GM04503 (cell line): ENCODE measurements at regions not wholly inside any gene's neighbourhood (a gene's known extent, or its start where the extent isn't known, plus 50 kb on each side); places are given as distances from the start of the nearest gene placed in this dataset.

Source experiments
- DNase-seq: peaks from one replicate; pipeline ENCODE4 v3.0.0-alpha.2; 2012; ENCODE audit warnings: low read depth

GRCh38 chr6:84525907-84526306, 238.5 kb downstream of the TBX18 start:
- DNase-seq, result no peak

GRCh38 chr6:84524636-84525035, 239.8 kb downstream of the TBX18 start:
- DNase-seq, result no peak

GRCh38 chr6:84522135-84522549, 242.3 kb downstream of the TBX18 start:
- DNase-seq, result peak; percentile 76

- no peak for DNase-seq
These were observed 242.9 kb downstream of the TBX18 start for GRCh38 chr6:84521511-84521910.

- DNase-seq, result no peak
These were observed 246.5 kb downstream of the TBX18 start for GRCh38 chr6:84517741-84518530.

- no peak for DNase-seq
These were observed 248.2 kb downstream of the TBX18 start for GRCh38 chr6:84516154-84516553.

GRCh38 chr6:84515067-84515466, 249.3 kb downstream of the TBX18 start:
- no peak for DNase-seq

GRCh38 chr6:84514089-84514971, 250.1 kb downstream of the TBX18 start:
- DNase-seq, result no peak

- no peak for DNase-seq
These were observed 252.0 kb downstream of the TBX18 start for GRCh38 chr6:84512391-84512790.

GRCh38 chr6:84511929-84512328, 252.5 kb downstream of the TBX18 start:
- no peak for DNase-seq

GRCh38 chr6:84508981-84509380, 255.4 kb downstream of the TBX18 start:
- peak; percentile 79 for DNase-seq

- DNase-seq, result no peak
These were observed 256.1 kb downstream of the TBX18 start for GRCh38 chr6:84508334-84508733.

GRCh38 chr6:84504025-84504424, 260.4 kb downstream of the TBX18 start:
- no peak for DNase-seq

- no peak for DNase-seq
These were observed 263.1 kb downstream of the TBX18 start for GRCh38 chr6:84501315-84501714.

GRCh38 chr6:84500726-84501125, 263.7 kb downstream of the TBX18 start:
- no peak for DNase-seq

- DNase-seq, result no peak
These were observed 265.5 kb downstream of the TBX18 start for GRCh38 chr6:84498905-84499304.

- DNase-seq, result no peak
These were observed 265.1 kb upstream of the CEP162 start for GRCh38 chr6:84492241-84493165.

- no peak for DNase-seq
These were observed 262.2 kb upstream of the CEP162 start for GRCh38 chr6:84489598-84489997.

- DNase-seq, result no peak
These were observed 259.1 kb upstream of the CEP162 start for GRCh38 chr6:84486526-84486925.

- DNase-seq, result no peak
These were observed 241.7 kb upstream of the CEP162 start for GRCh38 chr6:84469144-84469543.

GRCh38 chr6:84467296-84467695, 239.9 kb upstream of the CEP162 start:
- DNase-seq, result no peak

GRCh38 chr6:84466511-84466910, 239.1 kb upstream of the CEP162 start:
- DNase-seq, result no peak
